Left lung (tissue), 4 donors: ENCODE measurements at regions not wholly inside any gene's neighbourhood (a gene's known extent, or its start where the extent isn't known, plus 50 kb on each side); places are given as distances from the start of the nearest gene placed in this dataset.

Experiments
- ATAC-seq: fragments of 200-7000 bp; cut with Tn5 transposase; one replicate; pipeline ENCODE4 v1.9.1; 2020; ENCODE audit warnings: moderate library complexity
- DNase-seq, 4 donors: peaks; one replicate each; pipeline ENCODE4 v3.0.0-alpha.2; 2013 to 2020
- H3K27ac ChIP-seq, 2 donors: fragments of 200-600 bp; sonication (generic) in 1 of 2; one replicate each; pipeline versions ENCODE4 v1.5.0 to v1.8.0; 2020 to 2021
- H3K27me3 ChIP-seq, 2 donors: fragments of 200-600 bp; sonication (generic) in 1 of 2; one replicate each; pipeline versions ENCODE4 v1.5.0 to v1.8.0; 2020 to 2021
- H3K36me3 ChIP-seq, 2 donors: fragments of 200-600 bp; sonication (generic) in 1 of 2; one replicate each; pipeline versions ENCODE4 v1.5.0 to v1.8.0; 2020 to 2021
- H3K4me1 ChIP-seq, 2 donors: fragments of 200-600 bp; one replicate each; pipeline ENCODE4 v1.8.0; 2021
- H3K4me3 ChIP-seq, 2 donors: fragments of 200-600 bp; sonication (generic) in 1 of 2; one replicate each; pipeline versions ENCODE4 v1.5.0 to v1.8.0; 2020 to 2021; ENCODE audit warnings: mild to moderate bottlenecking in 1 of 2
- H3K9me3 ChIP-seq, 2 donors: fragments of 200-600 bp; sonication (generic) in 1 of 2; one replicate each; pipeline versions ENCODE4 v1.5.0 to v1.8.0; 2020 to 2021
- intact Hi-C, 2 donors: fragments of 100-400 bp; cut with DNase I; formaldehyde crosslinking; loops; one replicate each; pipeline versions ENCODE4 v1.11.2 to v1.14.2; 2022
- TF ChIP-seq, protein P1 (sequence below), 2 donors: fragments of 200-600 bp; sonication (generic) in 1 of 2; IDR thresholded peaks; one replicate each; pipeline versions ENCODE4 v1.5.0 to v1.8.0; 2021; ENCODE audit warnings: antibody characterized with exemption in 2 of 2
- donor health status: DM: no; HTN: yes; CAD: no.
- donor health status: DM: no; HTN: no; CAD: no.

DNA sequence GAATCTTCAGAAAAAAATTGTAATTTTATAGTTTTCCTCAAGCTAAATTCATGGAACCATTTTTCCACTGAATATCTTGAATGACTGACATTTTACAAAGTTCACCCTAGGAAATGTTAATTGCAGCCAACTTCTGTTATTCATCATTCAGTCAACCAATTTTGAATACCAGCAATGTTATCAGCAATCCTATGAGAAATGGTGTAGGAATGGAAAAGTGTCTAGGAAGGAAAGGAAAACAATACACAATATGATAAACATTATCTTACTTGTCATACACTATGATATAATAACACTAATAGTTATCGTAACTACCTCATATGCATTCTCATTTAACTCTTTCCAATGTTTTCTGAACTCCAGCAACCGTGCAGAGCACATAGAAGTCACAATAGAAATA is 790.5 kb upstream of the LRRC4C start:
- Histone ChIP-seq H3K9me3 (peaks cover 0 to 8% of the 10 kb centered on the region in 2 donors), H3K4me1 (no peaks in the 10 kb centered on the region), H3K36me3 (no peaks in the 10 kb centered on the region), H3K4me3 (no peak overlapping the region), H3K27me3 (no peaks in the 10 kb centered on the region), H3K27ac (no peak overlapping the region)
- intact Hi-C loops, result no loop called here
- TF ChIP-seq, protein P1, sequence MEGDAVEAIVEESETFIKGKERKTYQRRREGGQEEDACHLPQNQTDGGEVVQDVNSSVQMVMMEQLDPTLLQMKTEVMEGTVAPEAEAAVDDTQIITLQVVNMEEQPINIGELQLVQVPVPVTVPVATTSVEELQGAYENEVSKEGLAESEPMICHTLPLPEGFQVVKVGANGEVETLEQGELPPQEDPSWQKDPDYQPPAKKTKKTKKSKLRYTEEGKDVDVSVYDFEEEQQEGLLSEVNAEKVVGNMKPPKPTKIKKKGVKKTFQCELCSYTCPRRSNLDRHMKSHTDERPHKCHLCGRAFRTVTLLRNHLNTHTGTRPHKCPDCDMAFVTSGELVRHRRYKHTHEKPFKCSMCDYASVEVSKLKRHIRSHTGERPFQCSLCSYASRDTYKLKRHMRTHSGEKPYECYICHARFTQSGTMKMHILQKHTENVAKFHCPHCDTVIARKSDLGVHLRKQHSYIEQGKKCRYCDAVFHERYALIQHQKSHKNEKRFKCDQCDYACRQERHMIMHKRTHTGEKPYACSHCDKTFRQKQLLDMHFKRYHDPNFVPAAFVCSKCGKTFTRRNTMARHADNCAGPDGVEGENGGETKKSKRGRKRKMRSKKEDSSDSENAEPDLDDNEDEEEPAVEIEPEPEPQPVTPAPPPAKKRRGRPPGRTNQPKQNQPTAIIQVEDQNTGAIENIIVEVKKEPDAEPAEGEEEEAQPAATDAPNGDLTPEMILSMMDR (IDR thresholded peaks at IDR 0.05), result no peak
- ATAC-seq, result no peak
- DNase-seq, result no peak

DNA sequence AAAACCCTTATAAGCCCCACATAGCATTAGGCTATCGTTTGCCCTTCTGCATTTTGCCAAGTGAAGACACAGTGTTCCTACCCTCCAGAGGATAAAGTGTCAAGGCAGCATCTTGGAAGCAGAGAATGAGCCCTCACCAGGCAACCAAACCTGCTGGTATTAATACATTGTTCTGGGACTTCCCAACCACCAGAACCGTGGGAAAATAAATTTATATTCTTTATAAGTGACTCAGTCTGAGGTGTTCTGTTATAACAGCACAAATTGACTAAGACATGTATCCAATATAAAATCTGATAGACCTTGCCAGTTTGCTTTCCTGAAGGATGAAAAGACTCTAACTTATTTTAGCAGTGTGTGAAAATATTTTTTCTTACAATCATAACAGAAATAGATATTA is 792.5 kb upstream of the LRRC4C start:
- no peak for ATAC-seq
- no peak overlapping the region for H3K4me3 ChIP-seq
- intact Hi-C loops, result no loop called here
- H3K36me3 ChIP-seq, result no peaks in the 10 kb centered on the region
- no peak for DNase-seq
- no peaks in the 10 kb centered on the region for H3K27me3 ChIP-seq
- no peaks in the 10 kb centered on the region for H3K4me1 ChIP-seq
- TF ChIP-seq, protein P1 (IDR thresholded peaks at IDR 0.05), result no peak
- peaks cover 0 to 8% of the 10 kb centered on the region in 2 donors for H3K9me3 ChIP-seq
- no peak overlapping the region for H3K27ac ChIP-seq

DNA sequence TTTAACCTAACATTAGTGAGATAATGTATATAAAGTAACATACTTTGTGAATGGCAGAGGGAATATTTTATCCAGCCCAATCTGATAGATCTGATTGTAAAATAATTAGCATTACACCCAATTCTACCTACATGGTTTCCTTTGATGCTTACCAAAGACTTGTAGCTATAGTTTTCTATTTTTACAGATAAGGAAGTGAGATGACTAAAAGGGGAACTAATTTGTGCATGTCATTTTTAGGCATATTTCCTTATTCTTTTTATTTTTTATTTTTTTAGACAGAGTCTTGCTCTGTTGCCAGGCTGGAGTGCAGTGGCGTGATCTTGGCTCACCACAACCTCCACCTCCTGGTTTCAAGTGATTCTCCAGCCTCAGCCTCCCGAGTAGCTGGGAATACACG is 793.7 kb upstream of the LRRC4C start:
- no peak overlapping the region for H3K4me3 ChIP-seq
- TF ChIP-seq, protein P1 (IDR thresholded peaks at IDR 0.05), result no peak
- H3K36me3 ChIP-seq, result no peaks in the 10 kb centered on the region
- peaks cover 0 to 8% of the 10 kb centered on the region in 2 donors for H3K9me3 ChIP-seq
- H3K27ac ChIP-seq, result no peak overlapping the region
- DNase-seq (no peak), ATAC-seq (no peak)
- intact Hi-C loops, result no loop called here
- no peaks in the 10 kb centered on the region for H3K27me3 ChIP-seq
- no peaks in the 10 kb centered on the region for H3K4me1 ChIP-seq

DNA sequence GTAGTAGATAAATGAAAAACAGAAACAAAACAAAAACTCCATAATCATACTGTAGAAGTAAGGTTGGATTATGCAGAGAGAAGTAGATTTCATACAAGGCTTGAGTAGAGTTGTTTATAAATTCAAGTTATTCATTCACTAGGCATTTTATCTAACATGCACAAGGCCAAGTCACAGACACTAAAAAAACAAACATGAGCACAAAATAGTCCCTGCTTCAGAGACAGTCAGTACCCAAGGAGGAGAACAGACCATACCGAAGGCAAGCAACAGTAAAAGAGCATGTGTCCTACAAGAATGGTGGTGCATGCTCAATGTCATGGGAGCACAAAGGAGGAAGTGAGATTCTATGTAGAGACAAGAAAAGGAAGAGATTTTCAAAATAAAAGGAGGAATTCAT is 796.5 kb upstream of the LRRC4C start:
- ATAC-seq, result no peak
- Histone ChIP-seq H3K36me3 (no peaks in the 10 kb centered on the region), H3K27ac (no peak overlapping the region), H3K9me3 (peaks cover 0 to 3% of the 10 kb centered on the region in 2 donors), H3K4me3 (no peak overlapping the region), H3K4me1 (no peaks in the 10 kb centered on the region), H3K27me3 (no peaks in the 10 kb centered on the region)
- intact Hi-C loops, result no loop called here
- TF ChIP-seq, protein P1 (IDR thresholded peaks at IDR 0.05), result no peak
- no peak for DNase-seq

DNA sequence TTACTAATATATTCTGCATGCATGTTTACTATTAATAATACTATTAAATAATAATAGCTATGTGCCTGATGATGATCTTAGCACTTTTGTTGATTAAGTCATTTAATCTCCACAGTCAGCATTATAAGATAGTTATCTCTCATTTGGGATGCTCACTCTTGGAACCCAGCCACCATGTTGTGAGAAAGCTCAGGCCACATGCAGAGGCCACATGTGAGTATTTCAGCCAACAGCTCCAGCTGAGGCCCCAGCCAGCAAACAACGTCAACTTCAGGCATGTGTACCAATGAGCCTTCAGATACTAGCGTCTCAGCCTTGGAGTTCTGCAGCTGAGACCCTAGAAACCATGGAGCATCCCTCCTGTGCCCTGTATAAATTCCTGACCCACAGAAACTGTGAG is 798.1 kb upstream of the LRRC4C start:
- DNase-seq (no peak), ATAC-seq (no peak)
- intact Hi-C loops, result no loop called here
- H3K27ac ChIP-seq, result no peak overlapping the region
- H3K4me1 ChIP-seq, result no peaks in the 10 kb centered on the region
- no peaks in the 10 kb centered on the region for H3K36me3 ChIP-seq
- TF ChIP-seq, protein P1 (IDR thresholded peaks at IDR 0.05), result no peak
- H3K9me3 ChIP-seq, result peaks cover 0 to 3% of the 10 kb centered on the region in 2 donors
- no peaks in the 10 kb centered on the region for H3K27me3 ChIP-seq
- no peak overlapping the region for H3K4me3 ChIP-seq
